ENCODE measurements at regions not wholly inside any gene's neighbourhood (a gene's known extent, or its start where the extent isn't known, plus 50 kb on each side); places are given as distances from the start of the nearest gene placed in this dataset.

GRCh38 chr13:67966065-67966464 lies 735.9 kb upstream of the PCDH9 start:
- TF ChIP-seq CTCF (IDR thresholded peaks at IDR 0.05), result no peak
- TF ChIP-seq POLR2A (IDR thresholded peaks at IDR 0.05), result no peak
- Histone ChIP-seq H3K27ac (no peak overlapping the region), H3K27me3 (no peaks in the 10 kb centered on the region), H3K36me3 (no peaks in the 10 kb centered on the region), H3K4me1 (no peaks in the 10 kb centered on the region), H3K9me3 (no peaks in the 10 kb centered on the region), H3K4me3 (replicated peaks in 1 of 3) (no peak overlapping the region)
- intact Hi-C loops (cut with DNase I), result no loop called here
- WGBS, 2 donors, result 81 to 95% methylated on average over 1 of the region's 1 CpG
- no peak for DNase-seq

GRCh38 chr13:67964986-67965385 lies 734.9 kb upstream of the PCDH9 start:
- intact Hi-C loops (cut with DNase I), result no loop called here
- no peaks in the 10 kb centered on the region for H3K9me3 ChIP-seq
- no peak overlapping the region for H3K4me3 ChIP-seq (replicated peaks in 1 of 3)
- H3K36me3 ChIP-seq, result no peaks in the 10 kb centered on the region
- H3K27ac ChIP-seq, result no peak overlapping the region
- no peaks in the 10 kb centered on the region for H3K4me1 ChIP-seq
- no peak for DNase-seq
- 71 to 80% methylated on average over 1 of the region's 1 CpG for WGBS, 2 donors
- TF ChIP-seq POLR2A (IDR thresholded peaks at IDR 0.05) (no peak), CTCF (IDR thresholded peaks at IDR 0.05) (no peak)
- H3K27me3 ChIP-seq, result no peaks in the 10 kb centered on the region

- WGBS, 2 donors, result 71 to 84% methylated on average over 2 of the region's 2 CpGs
- intact Hi-C loops (cut with DNase I), result no loop called here
Measured at GRCh38 chr13:67964091-67964490, 734.0 kb upstream of the PCDH9 start.

GRCh38 chr13:67961331-67961730 lies 731.2 kb upstream of the PCDH9 start:
- intact Hi-C loops (cut with DNase I), result no loop called here
- Histone ChIP-seq H3K27me3 (no peaks in the 10 kb centered on the region), H3K9me3 (no peaks in the 10 kb centered on the region), H3K27ac (no peak overlapping the region), H3K4me1 (no peaks in the 10 kb centered on the region), H3K36me3 (no peaks in the 10 kb centered on the region), H3K4me3 (replicated peaks in 1 of 3) (no peak overlapping the region)
- TF ChIP-seq CTCF (IDR thresholded peaks at IDR 0.05) (no peak), POLR2A (IDR thresholded peaks at IDR 0.05) (no peak)
- WGBS, 2 donors, result 76 to 81% methylated on average over 2 of the region's 2 CpGs
- no peak for DNase-seq

More at GRCh38 chr13:67964091-67964490, 734.0 kb upstream of the PCDH9 start:
- Histone ChIP-seq H3K27ac (no peak overlapping the region), H3K27me3 (no peaks in the 10 kb centered on the region), H3K36me3 (no peaks in the 10 kb centered on the region), H3K4me1 (no peaks in the 10 kb centered on the region), H3K4me3 (replicated peaks in 1 of 3) (no peak overlapping the region), H3K9me3 (no peaks in the 10 kb centered on the region)
- TF ChIP-seq CTCF (IDR thresholded peaks at IDR 0.05) (no peak), POLR2A (IDR thresholded peaks at IDR 0.05) (no peak)
- no peak for DNase-seq

GRCh38 chr13:67951431-67951830 lies 721.3 kb upstream of the PCDH9 start:
- WGBS, 2 donors, result 92 to 93% methylated on average over 2 of the region's 2 CpGs
- H3K4me1 ChIP-seq, result no peaks in the 10 kb centered on the region
- no peaks in the 10 kb centered on the region for H3K9me3 ChIP-seq
- no peak overlapping the region for H3K4me3 ChIP-seq (replicated peaks in 1 of 3)
- H3K36me3 ChIP-seq, result no peaks in the 10 kb centered on the region
- TF ChIP-seq CTCF (IDR thresholded peaks at IDR 0.05), result no peak
- no peak for TF ChIP-seq POLR2A (IDR thresholded peaks at IDR 0.05)
- no peaks in the 10 kb centered on the region for H3K27me3 ChIP-seq
- no peak for DNase-seq
- H3K27ac ChIP-seq, result no peak overlapping the region
- intact Hi-C loops (cut with DNase I), result no loop called here
